HT1080 (cell line): ENCODE measurements at regions not wholly inside any gene's neighbourhood (a gene's known extent, or its start where the extent isn't known, plus 50 kb on each side); places are given as distances from the start of the nearest gene placed in this dataset.

Experiments
- DNase-seq: peaks from one replicate; pipeline ENCODE4 v3.0.0-alpha.2; 2015; ENCODE audit warnings: low read depth

DNA sequence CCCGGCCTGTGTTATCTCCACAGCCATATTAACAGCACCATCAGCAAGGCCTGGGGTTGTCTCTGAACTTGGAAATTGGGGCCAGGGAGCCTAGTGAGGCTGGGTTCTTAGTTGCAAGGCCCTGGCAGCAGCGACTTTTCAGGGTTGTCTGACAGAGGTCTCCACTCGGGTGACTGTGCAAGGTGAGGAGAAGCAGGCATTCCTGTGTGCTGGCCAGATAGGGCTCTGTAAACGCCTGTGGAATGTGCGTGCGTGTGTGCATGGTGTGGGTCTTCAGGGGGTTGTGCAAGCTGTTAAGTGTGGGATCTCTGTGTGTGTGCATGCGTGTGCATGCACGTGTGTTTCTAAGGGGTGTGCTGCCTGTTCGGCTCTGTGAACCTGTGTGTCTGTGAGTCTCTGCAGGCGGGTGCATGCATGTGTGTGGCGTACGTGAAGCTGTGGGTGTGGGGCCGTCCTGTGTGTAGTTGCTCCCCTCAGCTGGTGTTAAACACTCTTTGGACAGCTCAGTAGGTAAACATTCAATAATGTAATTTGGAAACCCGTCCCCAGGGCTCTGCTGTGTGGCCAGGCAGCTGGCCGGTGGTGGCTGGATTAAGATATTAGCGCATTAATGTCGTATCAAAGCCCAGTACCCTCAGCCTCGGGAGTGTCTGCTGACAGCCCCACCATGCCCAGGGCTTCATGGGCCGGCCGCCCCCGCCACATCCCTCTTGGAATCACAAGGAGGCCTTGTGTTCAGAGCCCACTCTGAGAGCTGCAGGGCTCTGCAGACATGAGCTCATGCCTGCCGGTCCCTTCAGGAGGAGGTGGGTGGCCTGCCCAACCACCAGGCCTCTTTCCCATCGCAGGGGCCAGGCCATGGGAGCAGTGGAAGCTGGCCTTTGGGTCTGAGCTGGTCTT is 189.9 kb downstream of the FOXD2 start:
- DNase-seq, result no peak

DNA sequence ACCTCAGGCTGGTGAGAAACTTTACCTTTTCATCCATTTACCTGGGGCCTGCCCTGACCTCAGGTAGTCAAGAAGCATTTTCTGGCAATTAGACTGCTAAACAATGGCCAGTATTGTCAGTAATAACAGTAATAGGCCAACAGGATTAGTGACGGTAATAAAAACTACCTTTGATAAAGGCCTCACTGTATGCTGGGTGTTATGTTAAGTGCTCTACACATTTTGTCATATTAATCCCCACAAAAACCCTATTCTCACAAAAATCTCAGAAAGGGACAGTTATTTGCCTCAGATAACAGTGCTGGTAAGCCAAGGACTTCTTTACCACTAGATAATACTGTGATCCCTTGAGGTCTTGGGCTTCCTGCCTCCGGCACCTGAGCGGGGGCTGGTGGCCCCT is 191.4 kb downstream of the FOXD2 start:
- DNase-seq, result no peak

DNA sequence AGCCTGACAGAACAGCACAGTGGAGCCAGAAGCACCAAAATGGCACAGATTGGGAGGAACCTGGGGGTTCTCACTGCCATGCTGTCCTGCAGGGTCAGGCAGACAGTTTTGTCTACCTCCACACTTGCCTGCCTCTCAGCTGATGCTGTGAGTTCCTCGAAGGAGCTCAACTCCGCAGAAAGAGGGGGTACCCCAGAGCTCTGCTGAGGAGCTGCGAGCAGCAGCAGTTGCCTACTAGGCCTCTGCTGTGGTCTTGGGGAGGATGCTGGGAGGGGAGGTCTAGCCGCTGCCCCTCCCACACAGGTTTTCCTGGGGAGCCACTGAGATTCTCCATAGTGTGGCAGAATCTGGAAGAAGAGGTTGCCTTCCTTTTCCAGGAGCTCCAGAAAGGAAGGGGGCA is 192.5 kb downstream of the FOXD2 start:
- DNase-seq, result no peak

GRCh38 chr1:47631411-47631995 is 193.7 kb downstream of the FOXD2 start:
- DNase-seq, result no peak

GRCh38 chr1:47635111-47635510 is 197.3 kb downstream of the FOXD2 start:
- no peak for DNase-seq

DNA sequence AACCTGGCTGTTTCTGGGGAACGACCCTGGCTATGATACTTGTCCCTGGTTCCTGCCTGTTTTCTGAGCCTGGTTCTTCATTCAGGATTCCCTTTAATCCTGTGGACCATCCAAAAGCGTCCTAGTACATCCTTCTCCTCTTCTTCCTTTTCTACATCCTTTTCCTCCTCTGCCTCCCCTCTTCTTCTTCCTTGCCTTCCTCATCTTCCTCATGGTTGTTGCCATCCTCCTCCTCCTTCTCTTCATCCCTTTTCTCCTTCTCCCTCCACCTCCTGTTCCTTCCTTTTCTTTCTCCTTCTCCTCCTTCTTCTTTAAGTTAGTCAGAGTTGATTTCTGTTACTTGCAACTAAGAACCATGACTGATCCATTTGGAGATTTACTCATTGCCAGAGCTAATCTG is 197.8 kb downstream of the FOXD2 start:
- DNase-seq, result no peak

DNA sequence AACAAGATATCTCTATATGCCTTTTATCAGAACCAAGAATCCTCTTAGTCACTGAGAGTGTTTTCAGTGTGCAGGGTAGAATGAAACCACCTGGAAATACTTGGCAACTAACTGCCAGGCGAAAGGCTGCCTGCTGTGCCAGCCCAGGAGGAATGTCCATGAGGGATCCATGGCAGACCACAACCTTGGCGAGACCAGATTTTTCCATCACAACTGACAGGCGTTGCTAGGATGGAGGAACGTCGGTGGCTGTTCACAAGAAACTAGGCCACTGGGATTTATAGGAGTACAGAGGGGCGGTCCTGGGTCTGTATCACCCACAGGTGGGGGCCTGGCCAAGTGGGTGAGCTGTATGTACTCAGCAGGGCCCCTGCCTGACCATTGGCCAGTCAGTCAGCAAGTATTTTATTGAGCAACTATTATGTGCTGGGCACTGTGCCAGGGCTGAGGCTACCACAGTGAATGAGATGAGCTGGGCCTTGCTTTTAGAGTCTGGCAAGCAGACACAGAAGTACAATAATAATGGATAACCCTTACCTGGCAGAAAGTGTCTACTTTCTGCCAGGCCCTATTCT is 199.4 kb downstream of the FOXD2 start:
- no peak for DNase-seq

DNA sequence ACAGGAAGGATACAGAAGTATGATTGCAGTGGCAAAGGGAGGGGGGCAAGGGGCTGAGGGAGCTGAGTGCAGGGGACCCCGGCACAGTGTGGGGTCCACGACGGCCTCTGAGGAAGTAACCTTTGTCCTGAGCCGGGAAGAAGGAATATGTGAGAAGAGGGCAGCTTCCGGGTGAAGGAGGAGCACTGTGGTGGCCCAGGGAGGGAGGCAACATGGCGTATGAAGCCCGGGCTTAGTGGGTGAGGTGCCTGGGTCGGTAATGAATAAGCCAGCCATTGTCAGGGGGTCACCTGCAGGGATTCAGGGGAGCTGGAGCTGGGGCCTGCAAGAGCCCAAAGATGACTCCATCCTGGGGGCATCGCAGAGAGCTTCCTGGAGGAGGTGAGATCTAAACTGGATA is 200.4 kb downstream of the FOXD2 start:
- DNase-seq, result no peak

- no peak for DNase-seq
These were observed 200.9 kb downstream of the FOXD2 start for GRCh38 chr1:47638713-47639112.

DNA sequence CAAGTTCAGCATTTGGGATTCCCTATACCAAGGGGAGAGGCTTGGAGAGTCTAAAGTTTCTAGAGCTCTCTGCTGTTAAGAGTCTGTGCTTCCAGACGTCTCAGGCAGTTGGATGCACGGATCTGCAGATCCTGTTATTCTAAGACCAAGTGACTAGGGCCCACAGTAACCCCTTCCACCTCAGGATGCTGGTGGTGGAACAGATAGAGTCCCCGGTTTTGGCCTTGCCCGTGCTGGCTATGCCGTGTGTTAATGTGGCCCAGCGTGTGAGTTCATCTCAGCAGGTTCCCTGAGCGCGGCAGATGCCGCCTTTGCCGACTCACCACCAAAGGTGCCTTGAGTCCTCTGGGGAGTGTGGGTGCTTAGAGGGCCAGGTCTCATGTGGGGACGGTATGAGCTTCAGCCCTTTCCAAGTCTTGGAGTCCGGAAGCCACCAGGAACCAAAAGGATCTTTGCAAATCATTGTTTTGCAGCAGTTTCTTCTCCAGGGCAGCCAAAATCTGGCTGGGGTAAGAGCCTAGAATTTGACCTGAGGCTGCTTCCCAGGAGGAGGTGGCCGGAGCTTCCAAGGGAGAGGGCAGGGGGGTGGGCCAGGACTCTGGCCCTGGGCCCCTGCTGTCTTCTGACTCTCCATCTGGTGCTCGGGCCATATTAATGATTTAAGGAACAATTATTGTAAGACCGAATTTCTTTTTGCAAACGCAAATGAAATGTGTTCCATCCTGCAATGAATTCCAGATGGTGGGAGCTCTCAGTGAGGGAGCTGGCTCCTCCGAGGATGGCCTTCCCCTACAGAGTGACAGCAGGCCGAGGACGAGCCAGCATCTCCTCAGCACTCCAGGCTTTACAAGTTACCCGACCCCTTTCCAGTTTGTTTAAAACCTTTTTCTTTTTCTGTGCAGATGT is 205.7 kb downstream of the FOXD2 start:
- DNase-seq, result no peak

GRCh38 chr1:47644212-47644573 is 206.3 kb downstream of the FOXD2 start:
- no peak for DNase-seq

DNA sequence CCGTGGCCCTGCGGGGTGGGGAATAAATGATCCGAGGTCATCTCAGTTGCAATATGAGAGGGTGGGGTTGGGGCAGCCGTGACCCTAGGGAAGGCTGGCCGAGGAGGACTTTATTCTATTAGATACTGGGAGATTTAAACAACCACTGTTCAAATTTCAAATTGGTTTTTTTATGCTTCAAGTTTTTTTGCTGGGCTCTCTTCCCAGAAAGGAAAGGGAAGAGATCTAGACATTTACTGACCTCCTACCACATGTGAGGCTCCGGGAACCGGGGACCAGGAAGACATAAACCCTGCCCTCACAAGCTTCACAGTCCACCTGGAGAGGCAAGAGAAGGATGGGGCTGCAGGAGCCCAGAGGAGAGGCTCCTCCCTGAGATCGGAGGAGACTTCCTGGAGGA is 207.3 kb downstream of the FOXD2 start:
- no peak for DNase-seq

- peak; percentile 35 for DNase-seq
These were observed 208.8 kb downstream of the FOXD2 start for GRCh38 chr1:47646676-47647075.

GRCh38 chr1:47647327-47647845 is 209.5 kb downstream of the FOXD2 start:
- DNase-seq, result no peak

DNA sequence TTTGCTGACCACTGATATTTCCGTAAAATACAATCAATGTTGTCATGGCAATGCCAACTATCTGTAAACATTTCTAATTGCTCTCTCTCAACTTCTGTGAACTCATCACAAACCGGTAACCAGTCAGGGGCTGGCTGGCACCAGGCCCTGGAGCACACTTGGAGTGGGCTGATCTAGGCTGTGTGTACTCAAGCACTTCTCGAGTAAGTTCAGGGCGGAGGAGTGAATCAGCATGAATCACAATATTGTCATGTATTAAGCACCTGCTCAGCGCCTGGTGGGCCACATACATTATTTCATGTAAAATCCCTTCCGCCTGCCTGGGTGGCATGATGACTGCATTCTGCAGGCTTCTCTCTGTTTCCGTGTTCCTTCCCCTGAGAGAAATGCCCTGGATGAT is 212.4 kb downstream of the FOXD2 start:
- DNase-seq, result peak; percentile 99

DNA sequence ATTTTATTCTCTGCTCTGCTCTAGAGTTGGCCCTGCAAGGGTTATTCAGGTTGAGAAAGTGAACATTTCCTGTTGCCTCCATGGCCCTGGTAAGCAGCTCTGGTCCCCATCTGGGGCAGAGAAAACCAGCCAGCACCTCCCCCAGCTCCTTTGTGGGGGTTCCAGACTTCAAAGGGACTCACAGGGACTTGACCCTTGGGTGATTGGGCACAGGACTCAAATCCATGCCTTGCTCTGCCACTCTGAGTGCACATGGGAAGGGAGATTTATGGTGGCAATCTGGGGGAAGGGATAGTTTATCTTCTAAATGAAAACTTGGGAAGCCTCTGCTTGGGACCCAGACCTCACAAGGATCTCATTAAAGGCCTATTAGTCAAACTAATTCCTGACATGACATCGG is 212.8 kb downstream of the FOXD2 start:
- no peak for DNase-seq

DNA sequence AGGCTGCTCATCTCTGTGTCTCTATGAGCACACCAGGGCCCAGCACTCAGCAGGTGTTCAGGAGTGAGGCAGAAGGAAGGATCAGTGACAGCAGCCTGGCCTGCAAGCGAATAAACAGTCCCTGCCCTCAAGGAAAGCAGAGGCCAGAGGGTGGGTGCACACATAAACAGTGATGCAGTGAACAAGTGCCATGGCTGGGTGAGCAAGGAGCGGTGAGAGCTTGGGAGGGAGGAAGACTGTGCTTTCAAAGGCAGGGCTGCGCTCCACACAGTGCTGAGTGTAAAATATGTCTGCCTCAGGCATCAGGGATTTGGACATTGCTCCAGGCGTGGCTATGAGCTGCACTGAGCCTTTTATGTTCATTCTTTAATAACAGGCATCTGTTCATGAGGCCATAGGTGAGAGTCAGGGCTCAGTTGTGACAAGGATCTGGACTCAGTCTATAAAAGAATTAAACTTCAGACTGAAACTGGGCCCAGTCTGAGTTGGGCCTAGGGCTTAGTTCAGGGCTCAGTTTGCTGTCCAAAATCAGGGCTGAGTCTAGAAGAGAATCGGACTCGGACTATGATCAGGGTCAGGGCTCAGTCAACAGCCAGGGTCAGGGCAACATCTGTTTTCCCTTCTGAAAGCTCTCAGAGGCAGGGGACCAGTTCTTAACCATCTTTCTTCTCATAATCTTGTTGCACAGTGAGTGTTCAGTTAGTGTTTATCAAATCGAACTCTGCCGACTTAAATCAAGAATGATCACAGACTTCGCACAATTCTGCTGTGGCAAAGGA is 213.7 kb downstream of the FOXD2 start:
- DNase-seq, result no peak

GRCh38 chr1:47655521-47656300 is 217.9 kb downstream of the FOXD2 start:
- DNase-seq, result no peak

GRCh38 chr1:47656719-47657685 is 219.2 kb downstream of the FOXD2 start:
- DNase-seq, result peak; percentile 66
